IMR-90 (cell line): ENCODE measurements at regions not wholly inside any gene's neighbourhood (a gene's known extent, or its start where the extent isn't known, plus 50 kb on each side); places are given as distances from the start of the nearest gene placed in this dataset.

Experiments
- ATAC-seq: fragments of 200-7000 bp; cut with Tn5 transposase; 2 replicates; pipeline ENCODE4 v1.9.1; 2020; ENCODE audit warnings: low read depth, mild to moderate bottlenecking, moderate library complexity
- BruUV-seq: library from RNA; stranded (reverse); fragments of 400-500 nt; replicated peaks from 2 replicates; lab custom pipeline; 2021; lab: Mats Ljungman, UMichigan
- CTCF ChIA-PET: fragments of 300-600 bp; formaldehyde crosslinking; extraction: SDS; loops from one replicate; lab custom pipeline; 2021; ENCODE audit warnings: antibody characterized with exemption; lab: Yijun Ruan, JAX
- POLR2A ChIA-PET: fragments of 300-600 bp; sonication (Branson Sonifier 250); formaldehyde crosslinking; loops from one replicate; lab custom pipeline; 2022; ENCODE audit warnings: antibody characterized with exemption; ENCODE audit not compliant: unreplicated experiment; lab: Charles Lee
- DNase-seq: peaks from one replicate; pipeline ENCODE4 v3.0.0; 2013
- H2AFZ ChIP-seq: replicated peaks from 2 replicates; pipeline ENCODE3; 2013; ENCODE audit warnings: low read length, mild to moderate bottlenecking; ENCODE audit not compliant: poor library complexity
- H2AK5ac ChIP-seq: 2 replicates; pipeline ENCODE4 v1.6.1; 2013; ENCODE audit warnings: low read depth, low read length, inconsistent platforms
- H2AK9ac ChIP-seq: replicated peaks from 2 replicates; pipeline ENCODE3; 2013; ENCODE audit warnings: mild to moderate bottlenecking, low read depth, low read length, moderate library complexity; ENCODE audit not compliant: poor library complexity
- H2BK120ac ChIP-seq: 2 replicates; pipeline ENCODE4 v1.6.1; 2013; ENCODE audit warnings: low read depth, low read length, inconsistent platforms
- H2BK15ac ChIP-seq: 3 replicates; pipeline ENCODE4 v1.6.1; 2013; ENCODE audit warnings: low read depth, low read length, inconsistent platforms
- H2BK20ac ChIP-seq: 2 replicates; pipeline ENCODE4 v1.6.1; 2013; ENCODE audit warnings: low read depth, mild to moderate bottlenecking, inconsistent platforms, low read length, moderate library complexity
- H2BK5ac ChIP-seq: 2 replicates; pipeline ENCODE4 v1.6.1; 2013; ENCODE audit warnings: mild to moderate bottlenecking, low read depth, low read length, inconsistent platforms; ENCODE audit not compliant: poor library complexity, severe bottlenecking
- H3K14ac ChIP-seq: replicated peaks from 2 replicates; pipeline ENCODE4 v1.6.1; 2013; ENCODE audit warnings: low read depth, low read length, inconsistent platforms
- H3K18ac ChIP-seq: 2 replicates; pipeline ENCODE4 v1.6.1; 2013; ENCODE audit warnings: low read depth, low read length, control low read depth
- H3K23ac ChIP-seq: 2 replicates; pipeline ENCODE4 v1.6.1; 2013; ENCODE audit warnings: low read depth, low read length, inconsistent platforms
- H3K27ac ChIP-seq: 2 replicates; pipeline ENCODE4 v1.5.1; 2013; ENCODE audit warnings: mild to moderate bottlenecking, control low read depth, low read length; ENCODE audit not compliant: insufficient read depth
- H3K27me3 ChIP-seq: 2 replicates; pipeline ENCODE4 v1.6.1; 2013; ENCODE audit warnings: low read length; ENCODE audit not compliant: control insufficient read depth, insufficient read depth
- H3K36me3 ChIP-seq: 2 replicates; pipeline ENCODE4 v1.6.1; 2013; ENCODE audit warnings: low read length, mixed read lengths; ENCODE audit not compliant: control insufficient read depth, insufficient read depth
- H3K4ac ChIP-seq: 2 replicates; pipeline ENCODE4 v1.6.1; 2013; ENCODE audit warnings: low read depth, low read length, inconsistent platforms
- H3K4me1 ChIP-seq: 2 replicates; pipeline ENCODE4 v1.6.1; 2013; ENCODE audit warnings: low read length, mixed read lengths; ENCODE audit not compliant: control insufficient read depth, insufficient read depth
- H3K4me2 ChIP-seq: 2 replicates; pipeline ENCODE4 v1.6.1; 2013; ENCODE audit warnings: low read depth, mild to moderate bottlenecking, control low read depth, low read length, moderate library complexity
- H3K4me3 ChIP-seq: 2 replicates; pipeline ENCODE4 v1.5.1; 2013; ENCODE audit warnings: low read depth, mild to moderate bottlenecking, control low read depth, low read length, moderate library complexity; ENCODE audit not compliant: insufficient read depth
- H3K56ac ChIP-seq: 2 replicates; pipeline ENCODE4 v1.6.1; 2013; ENCODE audit warnings: low read length, inconsistent platforms; ENCODE audit not compliant: insufficient read depth; ENCODE audit errors: extremely low read depth
- H3K79me1 ChIP-seq, 2 experiments: 2 replicates each; pipeline ENCODE4 v1.6.1; 2013; ENCODE audit warnings: low read length in 2 of 2, inconsistent platforms in 1 of 2, low read depth in 1 of 2
- H3K9ac ChIP-seq: 2 replicates; pipeline ENCODE4 v1.6.1; 2013; ENCODE audit warnings: low read depth, low read length, control low read depth
- H3K9me1 ChIP-seq: 2 replicates; pipeline ENCODE4 v1.6.1; 2013; ENCODE audit warnings: low read length, inconsistent platforms; ENCODE audit not compliant: insufficient read depth
- H3K9me3 ChIP-seq: 2 replicates; pipeline ENCODE4 v1.6.1; 2013; ENCODE audit warnings: low read length; ENCODE audit not compliant: control insufficient read depth, insufficient read depth
- H4K20me1 ChIP-seq: 2 replicates; pipeline ENCODE4 v1.6.1; 2013; ENCODE audit warnings: low read length, inconsistent platforms; ENCODE audit not compliant: insufficient read depth
- H4K5ac ChIP-seq: 2 replicates; pipeline ENCODE4 v1.6.1; 2013; ENCODE audit warnings: mild to moderate bottlenecking, low read depth, low read length, control low read depth
- H4K8ac ChIP-seq, 2 experiments: 2 replicates each; pipeline ENCODE4 v1.6.1; 2013; ENCODE audit warnings: low read depth in 2 of 2, low read length in 2 of 2, control low read depth in 1 of 2, inconsistent platforms in 1 of 2
- H4K91ac ChIP-seq: 2 replicates; pipeline ENCODE4 v1.6.1; 2013; ENCODE audit warnings: low read depth, low read length, inconsistent platforms; ENCODE audit not compliant: insufficient read depth
- BHLHE40 ChIP-seq: fragments of 150-350 bp; IDR thresholded peaks from 2 replicates; pipeline ENCODE4 v1.6.1; 2016; ENCODE audit warnings: mild to moderate bottlenecking, low read depth, low read length
- NFE2L2 ChIP-seq: fragments of 150-350 bp; IDR thresholded peaks from 2 replicates; pipeline ENCODE4 v1.6.1; 2016; ENCODE audit warnings: low read depth, mild to moderate bottlenecking, low read length
- SMC3 ChIP-seq: fragments of 150-350 bp; IDR thresholded peaks from 2 replicates; pipeline ENCODE4 v1.6.1; 2016; ENCODE audit warnings: low read depth, mild to moderate bottlenecking, antibody characterized with exemption, low read length, moderate library complexity
- WGBS, 2 experiments: methylation state at CpG; one replicate each; pipeline versions ENCODE4 v1.1.5 to v1.1.7; 2013; ENCODE audit warnings: missing lambda C conversion rate in 2 of 2; ENCODE audit not compliant: insufficient read length in 1 of 2; ENCODE audit errors: extremely low coverage in 2 of 2; 5-methylcytosine and 5-hydroxymethylcytosine counted together
- dilution Hi-C: fragments of 300-500 bp; cut with HindIII; formaldehyde crosslinking; loops from one replicate; pipeline ENCODE4 v1.14.3; 2018; ENCODE audit warnings: low sequenced_read_pairs; ENCODE audit not compliant: unreplicated experiment
- in situ Hi-C: fragments of 300-500 bp; cut with MboI; formaldehyde crosslinking; loops from 3 replicates; pipeline ENCODE4 v1.14.3; 2019; ENCODE audit warnings: low sequenced_read_pairs, inconsistent platforms, mixed read lengths
- intact Hi-C: fragments of 100-400 bp; cut with micrococcal nuclease; formaldehyde crosslinking; loops from 2 replicates; pipeline ENCODE4 v1.10.0; 2022
- TF ChIP-seq, protein P1 (sequence below): conservative IDR thresholded peaks from 2 replicates; pipeline ENCODE4 v1.5.1; 2012; ENCODE audit warnings: mild to moderate bottlenecking, low read depth, low read length, improper control_type of control experiment

DNA sequence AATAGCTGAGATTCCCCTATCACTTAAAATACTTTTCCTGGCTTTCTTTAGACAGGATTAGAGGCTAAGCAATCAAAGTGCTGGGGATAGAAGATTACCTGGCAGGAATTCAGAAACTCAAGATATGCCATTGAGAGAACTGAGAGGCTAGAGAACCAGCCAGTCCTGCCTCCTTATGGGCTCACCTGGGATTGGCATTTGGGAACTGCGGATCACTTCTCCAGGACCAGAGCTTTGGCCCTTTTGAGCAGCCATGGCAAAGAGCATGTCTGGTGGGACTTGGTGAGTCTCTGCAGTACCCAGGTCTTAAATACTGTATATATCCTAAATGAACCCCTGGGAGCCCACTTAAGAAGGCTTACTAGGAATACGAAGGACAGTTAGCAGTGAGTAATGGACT, 399.1 kb downstream of the BTBD3 start:
- Histone ChIP-seq H3K9me3 (peaks cover 9% of the 10 kb centered on the region), H3K23ac (no peak overlapping the region), H3K4ac (no peak overlapping the region), H3K27me3 (no peaks in the 10 kb centered on the region), H2BK20ac (no peak overlapping the region), H3K9ac (no peak overlapping the region), H3K4me1 (no peaks in the 10 kb centered on the region), H3K56ac (no peak overlapping the region), H2BK5ac (no peak overlapping the region), H3K4me2 (no peak overlapping the region), H4K91ac (no peak overlapping the region), H3K79me1 (no peaks in the 10 kb centered on the region), H4K8ac (no peak overlapping the region), H3K27ac (no peak overlapping the region), H2AFZ (no peak overlapping the region), H2AK5ac (no peak overlapping the region), H4K5ac (no peak overlapping the region), H3K4me3 (no peak overlapping the region), H3K18ac (no peak overlapping the region), H4K20me1 (no peaks in the 10 kb centered on the region), H2AK9ac (no peak overlapping the region), H3K9me1 (no peaks in the 10 kb centered on the region), H2BK120ac (no peak overlapping the region), H3K36me3 (no peaks in the 10 kb centered on the region), H2BK15ac (no peak overlapping the region), H3K14ac (no peak overlapping the region)
- in situ Hi-C loops = no loop called here
- CTCF ChIA-PET = no interaction called here
- no peak for ATAC-seq
- no TSS peak for BruUV-seq
- intact Hi-C loops = no loop called here
- dilution Hi-C loops = no loop called here
- WGBS, 2 experiments = no CpG with 5 or more reads among the region's 2 CpGs
- POLR2A ChIA-PET = no interaction called here
- TF ChIP-seq BHLHE40 = no peak
- TF ChIP-seq, protein P1, sequence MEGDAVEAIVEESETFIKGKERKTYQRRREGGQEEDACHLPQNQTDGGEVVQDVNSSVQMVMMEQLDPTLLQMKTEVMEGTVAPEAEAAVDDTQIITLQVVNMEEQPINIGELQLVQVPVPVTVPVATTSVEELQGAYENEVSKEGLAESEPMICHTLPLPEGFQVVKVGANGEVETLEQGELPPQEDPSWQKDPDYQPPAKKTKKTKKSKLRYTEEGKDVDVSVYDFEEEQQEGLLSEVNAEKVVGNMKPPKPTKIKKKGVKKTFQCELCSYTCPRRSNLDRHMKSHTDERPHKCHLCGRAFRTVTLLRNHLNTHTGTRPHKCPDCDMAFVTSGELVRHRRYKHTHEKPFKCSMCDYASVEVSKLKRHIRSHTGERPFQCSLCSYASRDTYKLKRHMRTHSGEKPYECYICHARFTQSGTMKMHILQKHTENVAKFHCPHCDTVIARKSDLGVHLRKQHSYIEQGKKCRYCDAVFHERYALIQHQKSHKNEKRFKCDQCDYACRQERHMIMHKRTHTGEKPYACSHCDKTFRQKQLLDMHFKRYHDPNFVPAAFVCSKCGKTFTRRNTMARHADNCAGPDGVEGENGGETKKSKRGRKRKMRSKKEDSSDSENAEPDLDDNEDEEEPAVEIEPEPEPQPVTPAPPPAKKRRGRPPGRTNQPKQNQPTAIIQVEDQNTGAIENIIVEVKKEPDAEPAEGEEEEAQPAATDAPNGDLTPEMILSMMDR = no peak
- no peak for TF ChIP-seq SMC3
- TF ChIP-seq NFE2L2 = no peak
- DNase-seq = no peak
